Epithelial cell of esophagus (primary cell): ENCODE measurements at regions not wholly inside any gene's neighbourhood (a gene's known extent, or its start where the extent isn't known, plus 50 kb on each side); places are given as distances from the start of the nearest gene placed in this dataset.

Experiments used
- DNase-seq: peaks from one replicate; pipeline ENCODE4 v3.0.0; 2010; ENCODE audit warnings: low read depth
- H3K4me3 ChIP-seq: 2 replicates; pipeline ENCODE4 v1.5.1; 2011; ENCODE audit warnings: mild to moderate bottlenecking, low read length, control low read depth
- CTCF ChIP-seq: IDR thresholded peaks from 2 replicates; pipeline ENCODE4 v1.5.1; 2011; ENCODE audit warnings: low read depth, mild to moderate bottlenecking, low read length, control low read depth, inconsistent platforms; ENCODE audit not compliant: insufficient read depth; ENCODE audit errors: missing control alignments

- no peak for TF ChIP-seq CTCF
- DNase-seq: no peak
- no peak overlapping the region for H3K4me3 ChIP-seq
Measured at GRCh38 chr15:99511866-99512661, 53.7 kb upstream of the MEF2A start.

- no peak overlapping the region for H3K4me3 ChIP-seq
- no peak for TF ChIP-seq CTCF
- DNase-seq: peak; percentile 20
Measured at GRCh38 chr15:99514306-99514705, 51.5 kb upstream of the MEF2A start.
